AG04450 (cell line): ENCODE measurements at regions not wholly inside any gene's neighbourhood (a gene's known extent, or its start where the extent isn't known, plus 50 kb on each side); places are given as distances from the start of the nearest gene placed in this dataset.

Source experiments
- CTCF ChIA-PET: fragments of 300-600, 350-600 bp; formaldehyde crosslinking; extraction: SDS; loops from one replicate; lab custom pipeline; 2022; ENCODE audit warnings: antibody characterized with exemption, inconsistent platforms; lab: Charles Lee
- POLR2A ChIA-PET: fragments of 350-600 bp; formaldehyde crosslinking; extraction: SDS; loops from one replicate; lab custom pipeline; 2021; ENCODE audit warnings: antibody characterized with exemption, inconsistent platforms; lab: Yijun Ruan, JAX
- DNase-seq: peaks from one replicate; pipeline ENCODE4 v3.0.0-alpha.2; 2011; ENCODE audit warnings: low read depth, low spot score
- H3K27ac ChIP-seq: one replicate; pipeline ENCODE4 v1.5.1; 2012; ENCODE audit warnings: low read depth, low read length, control low read depth
- H3K27me3 ChIP-seq: one replicate; pipeline ENCODE4 v1.6.0; 2012; ENCODE audit warnings: low read length; ENCODE audit not compliant: control insufficient read depth, insufficient read depth
- H3K4me3 ChIP-seq: 2 replicates; pipeline ENCODE4 v1.5.1; 2011; ENCODE audit warnings: mild to moderate bottlenecking, low read depth, low read length, control low read depth
- H3K9me3 ChIP-seq: 2 replicates; pipeline ENCODE4 v1.5.1; 2012; ENCODE audit warnings: low read length; ENCODE audit not compliant: control insufficient read depth, insufficient read depth
- CTCF ChIP-seq: IDR thresholded peaks from 2 replicates; pipeline ENCODE4 v1.5.1; 2011; ENCODE audit warnings: low read depth, low read length, control low read depth, inconsistent platforms

DNA sequence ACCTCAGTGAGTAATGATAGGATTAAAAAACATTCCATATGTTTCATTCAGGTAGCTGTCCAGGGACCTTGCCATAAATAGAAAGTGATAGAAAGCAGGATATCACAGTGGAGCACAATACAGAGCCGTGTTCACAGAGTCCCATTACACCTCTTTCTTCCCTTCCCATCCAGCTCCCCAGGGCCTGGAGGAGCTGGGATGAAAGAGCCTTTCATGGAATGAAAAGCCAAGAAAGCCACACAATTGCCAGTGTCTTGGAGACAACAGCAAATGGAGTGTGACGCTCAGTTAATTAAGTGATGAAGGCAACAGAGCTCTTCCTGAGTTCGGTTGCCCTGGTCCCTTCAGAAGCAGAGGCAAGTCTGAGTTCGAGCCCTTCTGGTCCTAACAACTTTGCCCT lies 387.3 kb upstream of the PLXNA2 start:
- DNase-seq = no peak
- ChIA-PET POLR2A (no interaction called here), CTCF (interaction anchor here (1.2 kb wide), 1 partner anchor 20 kb away, joined by 3 read pairs; no protein-coding TSS in a partner anchor)
- Histone ChIP-seq H3K27ac (no peak overlapping the region), H3K4me3 (no peak overlapping the region), H3K9me3 (no peaks in the 10 kb centered on the region), H3K27me3 (no peaks in the 10 kb centered on the region)
- no peak for TF ChIP-seq CTCF

GRCh38 chr1:208634346-208635140 lies 390.4 kb upstream of the PLXNA2 start:
- no peak overlapping the region for H3K4me3 ChIP-seq
- ChIA-PET CTCF (no interaction called here), POLR2A (no interaction called here)
- no peaks in the 10 kb centered on the region for H3K9me3 ChIP-seq
- no peak for DNase-seq
- H3K27ac ChIP-seq = no peak overlapping the region
- no peak for TF ChIP-seq CTCF
- no peaks in the 10 kb centered on the region for H3K27me3 ChIP-seq

DNA sequence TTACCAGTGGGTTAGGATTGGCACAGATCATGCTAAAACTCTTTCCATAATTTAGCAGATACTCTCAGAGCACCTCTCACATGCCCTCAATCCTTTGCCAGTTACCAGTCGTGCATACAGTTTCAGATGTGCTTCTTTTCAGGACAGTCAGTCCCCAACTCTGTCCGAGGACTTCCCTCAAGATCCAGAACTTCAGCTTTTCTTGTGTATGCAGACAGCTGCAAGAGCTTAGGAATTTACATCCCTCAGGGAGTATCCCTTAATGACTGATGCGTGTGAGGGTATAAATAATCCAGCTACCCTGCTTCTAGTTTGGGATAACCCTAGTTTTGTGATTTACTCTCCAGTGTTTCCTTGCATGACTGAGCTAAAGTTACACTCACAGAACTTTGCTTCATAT lies 393.0 kb upstream of the PLXNA2 start:
- Histone ChIP-seq H3K27ac (no peak overlapping the region), H3K9me3 (no peaks in the 10 kb centered on the region), H3K27me3 (no peaks in the 10 kb centered on the region), H3K4me3 (no peak overlapping the region)
- ChIA-PET POLR2A (no interaction called here), CTCF (no interaction called here)
- no peak for DNase-seq
- no peak for TF ChIP-seq CTCF

DNA sequence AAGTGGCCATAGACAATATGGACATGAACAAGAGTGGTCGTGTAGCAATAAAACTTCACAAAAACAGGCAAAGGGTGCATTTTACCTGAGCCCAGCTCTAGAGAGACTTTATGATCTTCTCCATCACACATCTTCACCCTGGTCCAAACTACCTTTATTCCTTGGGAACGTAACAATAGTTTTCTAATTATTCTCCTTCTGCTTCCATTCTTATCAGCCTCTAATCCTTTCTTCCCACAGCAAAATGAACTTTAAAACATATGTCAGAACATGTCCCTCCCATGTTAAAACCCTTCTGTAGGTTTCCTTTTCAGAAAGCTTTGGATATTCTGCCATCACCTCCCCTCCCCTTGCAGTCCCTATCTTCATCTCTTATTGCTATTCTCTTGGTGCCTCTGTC lies 395.2 kb upstream of the PLXNA2 start:
- no peak for TF ChIP-seq CTCF
- Histone ChIP-seq H3K27me3 (no peaks in the 10 kb centered on the region), H3K4me3 (no peak overlapping the region), H3K9me3 (no peaks in the 10 kb centered on the region), H3K27ac (no peak overlapping the region)
- DNase-seq = no peak
- POLR2A ChIA-PET = no interaction called here
- CTCF ChIA-PET = no interaction called here

DNA sequence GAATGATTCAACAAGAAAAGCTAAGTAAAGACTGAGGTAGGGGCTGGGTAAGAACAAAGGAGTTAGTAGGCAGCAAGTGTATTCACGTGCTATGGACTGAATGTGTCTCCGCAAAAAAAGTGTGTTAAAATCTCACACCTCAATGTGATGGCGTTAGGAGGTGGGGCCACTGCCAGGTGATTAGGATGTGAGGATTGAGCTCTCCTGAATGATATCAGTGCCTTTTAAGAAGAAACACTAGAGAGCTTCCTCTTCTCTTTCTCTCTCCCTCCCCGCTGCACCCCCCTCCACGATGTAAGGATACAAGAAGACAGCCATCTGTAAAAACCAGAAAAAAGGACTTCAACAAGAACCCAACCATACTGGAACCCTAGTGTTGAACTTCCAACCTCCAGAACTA lies 396.1 kb upstream of the PLXNA2 start:
- ChIA-PET CTCF (no interaction called here), POLR2A (no interaction called here)
- Histone ChIP-seq H3K4me3 (no peak overlapping the region), H3K27ac (no peak overlapping the region), H3K27me3 (no peaks in the 10 kb centered on the region), H3K9me3 (no peaks in the 10 kb centered on the region)
- no peak for DNase-seq
- TF ChIP-seq CTCF = no peak
